ENCODE measurements at regions not wholly inside any gene's neighbourhood (a gene's known extent, or its start where the extent isn't known, plus 50 kb on each side); places are given as distances from the start of the nearest gene placed in this dataset.
"Not testable (repeated sequence)": the region's sequence is repeated elsewhere in the genome, so short reads cannot be mapped to it uniquely, and the experiment has no call there.

DNA sequence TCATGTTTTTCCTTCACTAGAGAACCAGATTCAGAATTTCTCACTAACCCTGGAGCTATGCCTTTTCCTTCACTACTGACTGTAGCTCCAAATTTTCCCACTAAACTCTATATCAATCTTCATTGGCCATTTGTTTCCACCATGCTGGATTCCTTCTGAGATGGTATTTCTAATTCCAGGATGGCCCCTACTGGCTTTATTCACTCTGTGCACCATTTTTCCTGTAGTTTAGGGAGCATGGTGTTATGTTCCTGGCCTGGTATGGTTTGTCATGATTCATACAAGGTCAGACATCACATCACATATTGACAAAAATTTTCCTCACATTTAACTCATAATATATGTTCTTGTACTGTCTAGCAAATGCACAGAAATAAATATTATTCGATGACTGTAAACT is 229.2 kb upstream of the TFPI start:
- no peak for DNase-seq (ENCODE audit: low read depth)

DNA sequence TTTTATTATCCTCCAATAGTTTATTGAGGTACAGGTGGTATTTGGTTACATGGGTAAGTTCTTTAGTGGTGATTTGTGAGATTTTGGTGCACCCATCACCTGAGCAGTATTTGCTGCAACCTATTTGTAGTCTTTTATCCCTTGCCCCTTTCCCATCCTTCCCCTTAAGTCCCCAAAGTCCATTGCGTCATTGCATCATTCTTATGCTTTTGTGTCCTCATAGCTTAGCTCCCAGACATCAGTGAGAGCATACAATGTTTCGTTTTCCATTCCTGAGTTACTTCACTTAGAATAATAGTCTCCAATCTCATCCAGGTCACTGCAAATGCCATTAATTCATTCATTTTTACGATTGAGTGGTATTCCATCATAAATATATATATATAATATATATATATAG is 229.9 kb upstream of the TFPI start:
- DNase-seq (ENCODE audit: low read depth) = not testable (repeated sequence)

DNA sequence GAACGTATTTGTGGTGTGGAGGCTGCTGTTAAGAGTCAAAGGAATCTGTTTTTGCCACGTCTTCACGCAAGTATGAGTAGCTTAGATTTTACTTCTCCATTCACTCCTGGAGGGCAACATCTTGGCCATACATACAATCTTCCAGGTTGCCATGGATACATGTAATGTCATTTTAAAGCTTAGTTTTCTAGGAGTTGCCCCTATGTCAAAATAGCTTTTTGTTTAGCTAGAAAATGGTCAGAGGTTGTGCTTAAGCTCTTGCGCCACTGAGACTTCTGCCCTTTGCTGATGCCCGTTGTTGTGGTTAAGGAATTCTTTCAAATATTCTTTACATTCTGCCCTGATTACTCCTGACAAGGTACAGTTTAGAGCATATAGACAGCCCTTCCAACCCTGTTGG is 245.4 kb upstream of the TFPI start:
- no peak for DNase-seq (ENCODE audit: low read depth)

DNA sequence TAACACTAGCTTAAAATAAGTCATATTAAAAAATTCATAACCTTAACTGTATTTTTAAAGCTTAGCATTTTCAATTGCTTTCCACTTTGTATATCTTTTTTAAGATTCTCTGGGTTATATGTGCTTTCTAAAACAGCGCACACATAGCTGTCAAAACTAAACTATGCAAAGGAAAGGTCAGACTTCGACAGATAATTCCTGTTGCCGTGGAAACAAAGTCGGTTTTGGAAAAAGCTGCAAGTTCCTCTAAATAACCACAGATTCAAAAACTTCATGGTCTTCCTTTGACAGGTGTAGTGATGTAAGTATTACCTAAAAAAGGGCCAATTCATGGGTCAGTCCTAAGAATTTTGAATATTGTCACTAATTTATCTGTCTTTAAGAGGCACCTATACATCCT is 249.6 kb upstream of the TFPI start:
- no peak for DNase-seq (ENCODE audit: low read depth)

DNA sequence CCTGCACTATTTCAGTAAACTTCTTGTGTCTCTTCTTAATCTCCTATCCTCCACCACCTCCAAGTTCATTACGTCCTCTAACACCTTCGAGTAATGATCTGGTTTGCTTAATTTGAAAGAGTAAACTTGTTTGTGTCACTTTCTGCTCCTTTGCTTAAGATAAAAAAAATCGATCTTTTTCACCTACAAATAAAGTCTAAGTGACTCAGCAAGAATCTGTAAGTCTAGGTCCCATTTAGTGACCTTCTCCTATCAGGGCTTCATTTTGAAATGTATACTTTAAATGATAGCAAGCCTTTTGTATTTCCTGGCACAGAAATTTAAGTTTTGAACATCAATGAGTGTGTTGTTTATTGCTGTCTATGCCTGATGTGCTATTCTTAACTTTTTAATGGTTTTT is 260.9 kb upstream of the TFPI start:
- DNase-seq (ENCODE audit: low read depth) = no peak

DNA sequence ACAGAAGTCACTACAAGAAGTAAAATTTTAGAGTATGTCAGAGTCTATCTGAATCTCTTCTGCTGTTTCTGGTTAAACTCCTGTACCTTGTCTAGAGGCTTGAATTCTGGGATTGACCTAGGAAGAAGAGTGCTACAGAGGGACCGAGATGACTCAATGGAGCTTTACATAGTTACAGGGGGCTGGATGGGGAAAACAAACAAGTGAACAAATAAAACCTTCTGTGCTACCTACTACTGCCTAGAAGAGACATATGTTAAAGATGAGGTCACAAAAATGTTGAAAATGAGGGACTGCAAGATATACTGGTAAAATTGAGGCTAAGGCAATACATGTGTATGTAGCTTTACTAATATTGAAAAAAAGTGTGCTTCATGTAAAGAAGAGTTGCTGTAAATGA is 265.4 kb upstream of the TFPI start:
- DNase-seq (ENCODE audit: low read depth) = no peak

DNA sequence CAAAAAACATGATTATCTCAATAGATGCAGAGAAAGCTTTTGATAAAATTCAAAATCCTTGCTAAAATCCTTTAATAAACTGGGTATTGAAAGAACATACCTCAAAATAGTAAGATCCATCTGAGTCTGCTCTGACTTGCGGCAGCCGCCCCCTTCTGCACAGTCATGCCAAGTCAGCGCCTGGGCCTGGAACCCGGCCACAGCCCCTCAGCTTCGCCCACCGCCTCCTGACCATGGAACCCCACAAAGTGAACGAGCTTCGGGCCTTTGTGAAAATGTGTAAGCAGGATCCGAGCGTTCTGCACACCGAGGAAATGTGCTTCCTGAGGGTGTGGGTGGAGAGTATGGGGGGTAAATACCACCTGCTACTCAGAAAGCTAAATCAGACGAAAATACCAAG is 270.9 kb upstream of the TFPI start:
- no peak for DNase-seq (ENCODE audit: low read depth)

DNA sequence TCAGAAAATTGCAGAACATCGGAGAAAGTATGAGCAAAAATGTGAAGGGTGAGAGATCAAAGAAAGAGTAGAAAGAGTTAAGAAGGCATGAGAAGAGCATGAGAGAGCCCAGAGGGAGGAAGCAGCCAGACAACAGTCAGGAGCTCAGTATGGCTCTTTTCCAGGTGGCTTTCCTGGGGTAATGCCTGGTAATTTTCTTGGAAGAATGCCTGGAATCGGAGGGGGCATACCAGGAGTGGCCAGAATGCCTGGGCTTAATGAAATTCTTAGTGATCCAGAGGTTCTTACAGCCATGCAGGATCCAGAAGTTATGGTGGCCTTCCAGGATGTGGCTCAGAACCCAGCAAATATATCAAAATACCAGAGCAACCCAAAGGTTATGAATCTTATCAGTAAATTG is 271.8 kb upstream of the TFPI start:
- no peak for DNase-seq (ENCODE audit: low read depth)

DNA sequence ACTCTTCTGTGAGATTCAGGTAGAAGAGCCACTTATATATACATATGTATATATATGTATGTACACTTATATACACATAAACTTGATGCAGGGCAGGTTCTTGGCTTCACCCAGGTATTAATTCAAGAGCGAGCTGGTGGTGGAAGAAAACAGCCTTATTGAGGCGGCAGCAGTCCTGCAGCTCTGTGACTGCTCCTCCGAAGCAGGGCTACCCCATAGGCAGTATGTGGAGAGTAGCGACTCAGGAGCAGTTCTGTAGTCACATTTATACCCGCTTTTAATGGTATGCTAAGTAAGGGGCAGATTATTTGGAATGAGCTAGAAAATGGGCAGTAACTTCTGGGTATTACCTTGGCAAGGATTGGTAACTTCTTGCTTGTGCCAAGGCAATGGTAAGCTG is 280.6 kb upstream of the TFPI start:
- DNase-seq (ENCODE audit: low read depth) = no peak

DNA sequence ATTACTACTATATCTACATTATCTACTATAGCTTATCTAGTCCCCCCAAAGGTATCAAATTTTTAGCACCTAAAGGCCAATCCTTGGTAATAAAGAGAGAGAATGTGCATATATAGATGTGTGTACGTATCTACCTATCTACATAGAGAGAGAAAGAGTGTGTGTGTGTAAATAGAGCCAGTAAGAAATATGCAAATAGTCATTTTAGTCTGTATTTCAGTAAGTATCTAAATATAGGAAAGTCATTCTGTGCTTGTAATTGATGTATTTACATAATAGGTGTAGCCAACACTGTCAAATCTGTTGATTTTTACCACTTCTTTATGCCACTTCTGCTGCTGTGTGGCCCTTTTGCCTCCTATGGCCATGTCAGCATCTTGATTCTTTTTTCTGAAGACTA is 284.5 kb upstream of the TFPI start:
- DNase-seq (ENCODE audit: low read depth) = no peak

DNA sequence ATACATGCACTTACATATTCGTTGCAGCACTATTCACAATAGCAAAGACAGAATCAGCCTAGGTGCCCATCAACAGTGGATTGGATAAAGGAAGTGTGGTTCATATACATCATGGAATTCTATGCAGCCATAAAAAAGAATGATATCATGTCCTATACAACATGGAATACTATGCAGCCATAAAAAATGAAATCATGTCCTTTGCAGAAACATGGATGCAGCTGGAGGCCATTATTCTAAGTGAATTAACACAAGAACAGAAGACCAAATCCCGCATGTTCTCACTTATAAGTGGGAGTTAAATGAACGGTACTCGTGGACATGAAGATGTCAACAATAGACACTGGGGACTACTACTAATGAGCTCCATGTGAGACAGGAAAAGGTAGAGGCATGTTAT is 288.1 kb upstream of the TFPI start:
- DNase-seq (ENCODE audit: low read depth) = no peak

DNA sequence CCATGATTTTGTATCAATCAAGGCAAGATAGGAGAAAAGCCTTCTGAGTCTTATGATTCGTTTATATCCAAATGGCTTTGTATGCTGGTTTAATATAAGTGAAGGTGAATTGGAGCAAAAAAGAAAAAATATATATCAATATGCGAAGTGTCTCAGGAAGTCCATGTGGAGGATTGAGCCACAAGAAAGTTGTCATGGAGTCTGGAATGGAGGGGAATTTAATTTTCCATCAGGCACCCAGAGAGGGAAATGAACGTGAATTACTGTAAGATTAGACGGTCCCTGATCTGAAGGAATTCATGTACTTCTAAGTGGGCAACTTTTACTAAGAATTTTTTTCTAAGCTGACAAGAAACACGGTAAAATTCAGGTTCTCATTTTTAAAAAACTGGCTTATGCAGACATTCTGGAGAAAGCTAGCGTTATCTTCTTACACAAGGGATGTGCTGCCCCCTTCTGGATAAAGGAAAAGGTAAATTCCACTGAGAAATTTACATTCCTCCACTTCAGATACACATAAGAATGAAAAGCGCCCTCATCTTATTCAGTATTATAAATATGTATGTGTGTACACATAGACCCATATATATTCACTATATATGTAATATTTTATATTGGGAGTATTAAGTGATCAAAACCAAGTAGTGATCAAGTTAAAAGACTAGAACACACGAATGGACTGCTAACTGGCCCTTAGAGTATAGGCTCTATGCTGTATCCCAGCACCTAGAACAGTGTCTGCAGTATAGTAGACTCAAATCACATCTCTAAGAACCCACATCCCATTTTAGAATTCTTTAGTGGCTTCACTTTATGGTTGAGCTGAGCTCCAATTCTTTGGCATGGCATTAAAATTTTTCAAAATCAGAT is 289.0 kb upstream of the TFPI start:
- no peak for DNase-seq (ENCODE audit: low read depth)

DNA sequence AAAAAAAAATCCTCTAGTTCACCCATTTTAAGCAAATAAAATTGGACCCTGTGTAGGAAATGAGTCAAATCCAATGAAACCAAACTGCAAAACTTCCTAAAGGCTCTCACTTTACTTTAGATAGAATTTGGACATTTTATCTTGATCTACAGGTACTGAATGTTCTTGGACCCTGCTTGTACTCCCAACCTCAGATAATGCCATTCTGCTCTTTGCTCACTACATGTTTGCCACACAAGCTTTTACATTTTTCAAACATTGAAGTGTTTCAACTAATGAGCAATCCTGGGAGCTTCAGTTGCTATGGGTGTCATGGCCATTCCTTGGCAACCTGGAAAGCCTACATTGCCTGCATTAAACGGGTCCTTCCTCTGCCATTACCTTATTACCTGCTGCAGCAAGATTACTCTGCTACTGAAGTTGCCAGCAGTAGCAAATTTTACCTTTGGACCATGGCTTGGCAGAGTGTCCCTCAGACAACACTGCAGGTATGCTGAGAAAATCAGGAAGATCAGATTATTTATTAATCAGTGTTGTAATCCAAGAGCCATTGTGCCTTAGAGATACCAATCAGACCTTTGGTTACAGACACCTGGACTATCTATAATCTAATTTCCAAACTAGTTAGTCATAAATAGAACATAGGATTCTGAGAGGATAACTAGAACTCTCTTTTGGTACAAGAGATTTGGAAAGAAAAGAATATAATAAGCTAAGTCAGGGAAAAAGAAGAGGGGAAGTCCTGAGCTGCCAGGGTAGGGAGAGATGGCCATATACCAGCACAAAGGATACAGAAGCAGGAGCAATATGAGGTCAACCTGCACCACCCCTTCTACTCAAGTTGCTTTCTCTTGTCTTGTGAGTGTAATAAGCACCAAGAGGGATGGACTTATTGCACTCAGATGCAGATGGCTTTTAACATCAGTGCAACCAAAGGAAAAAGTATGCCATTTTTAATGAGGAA is 293.3 kb upstream of the TFPI start:
- DNase-seq (ENCODE audit: low read depth) = no peak

DNA sequence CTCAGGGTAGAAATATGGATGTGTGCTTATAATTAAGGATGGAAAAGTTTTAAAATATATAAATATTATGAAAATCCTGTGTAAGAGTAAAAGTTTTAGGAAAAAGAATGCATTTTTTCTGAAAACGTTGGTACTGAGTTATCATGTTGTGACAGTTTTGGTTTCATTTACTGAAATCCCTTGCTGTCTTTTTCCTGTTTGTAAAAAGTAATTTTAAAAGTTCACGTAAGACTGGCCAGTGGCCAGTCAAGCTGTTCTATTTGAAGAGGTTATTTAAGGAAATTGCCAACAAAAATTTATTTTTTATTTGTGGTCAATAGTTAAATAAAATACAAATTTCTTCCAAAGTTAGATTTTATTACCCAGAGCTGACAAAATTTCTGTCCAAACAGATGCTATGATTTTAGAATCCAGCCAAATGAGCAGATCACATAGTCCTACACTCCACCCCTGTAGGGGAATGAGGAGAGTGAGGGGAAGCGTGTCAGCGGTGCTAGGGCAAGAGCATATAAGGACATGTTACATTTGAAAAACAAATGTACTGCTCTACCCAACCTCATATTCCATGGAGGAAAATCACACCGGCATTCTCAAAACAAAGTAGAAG is 297.8 kb upstream of the TFPI start:
- no peak for DNase-seq (ENCODE audit: low read depth)

DNA sequence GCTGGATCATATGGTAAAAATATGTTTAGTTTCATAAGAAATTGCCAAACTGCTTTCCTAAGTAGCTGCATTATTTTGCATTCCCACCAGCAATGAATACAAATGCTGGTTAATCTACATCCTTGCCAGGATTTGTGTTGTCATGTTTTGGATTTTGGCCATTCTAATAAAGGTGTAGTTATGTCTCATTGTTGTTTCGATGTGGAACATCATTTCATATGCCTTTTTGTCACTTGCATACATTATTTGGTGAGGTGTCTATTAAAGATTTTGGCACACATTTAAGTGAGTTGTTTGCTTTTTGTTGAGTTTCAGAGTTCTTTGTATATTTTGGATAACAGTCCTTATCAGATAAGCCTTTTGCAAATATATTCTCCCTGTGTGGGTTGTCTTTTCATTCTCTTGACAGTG is 299.2 kb upstream of the TFPI start:
- DNase-seq (ENCODE audit: low read depth) = no peak

DNA sequence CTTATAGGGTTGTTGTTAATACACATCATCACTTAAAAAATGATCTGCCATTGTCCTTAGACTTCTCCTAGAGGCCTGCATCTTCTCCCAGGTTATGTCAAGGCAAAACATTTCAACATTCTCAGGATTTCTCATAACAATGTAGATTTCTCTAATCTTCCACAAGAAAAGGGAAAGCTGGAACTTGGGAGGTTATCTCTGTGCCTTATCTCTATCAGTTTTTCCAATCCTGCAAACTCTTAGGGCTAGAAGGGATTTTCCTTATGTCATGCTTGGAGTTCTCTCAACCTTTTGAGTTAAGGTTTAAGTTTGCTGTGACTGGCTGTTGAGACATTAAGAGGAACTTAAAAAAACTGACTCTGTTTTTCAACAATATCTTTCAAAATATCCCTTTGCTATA is 300.6 kb upstream of the TFPI start:
- DNase-seq (ENCODE audit: low read depth) = no peak

DNA sequence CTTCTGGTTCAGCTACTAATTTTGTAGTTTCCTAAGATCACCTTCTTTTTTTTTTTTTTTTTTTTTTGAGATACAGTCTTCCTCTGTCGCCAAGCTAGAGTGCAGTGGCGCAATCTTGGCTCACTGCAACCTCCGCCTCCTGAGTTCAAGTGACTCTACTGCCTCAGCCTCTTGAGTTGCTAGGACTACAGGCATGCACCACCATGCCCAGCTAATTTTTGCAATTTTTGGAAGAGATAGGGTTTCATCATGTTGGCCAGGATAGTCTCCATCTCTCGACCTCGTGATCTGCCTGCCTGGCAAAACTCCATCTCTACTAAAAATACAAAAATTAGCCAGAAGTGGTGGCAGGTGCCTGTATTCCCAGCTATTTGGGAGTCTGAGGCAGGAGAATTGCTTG is 301.5 kb upstream of the TFPI start:
- DNase-seq (ENCODE audit: low read depth) = no peak

DNA sequence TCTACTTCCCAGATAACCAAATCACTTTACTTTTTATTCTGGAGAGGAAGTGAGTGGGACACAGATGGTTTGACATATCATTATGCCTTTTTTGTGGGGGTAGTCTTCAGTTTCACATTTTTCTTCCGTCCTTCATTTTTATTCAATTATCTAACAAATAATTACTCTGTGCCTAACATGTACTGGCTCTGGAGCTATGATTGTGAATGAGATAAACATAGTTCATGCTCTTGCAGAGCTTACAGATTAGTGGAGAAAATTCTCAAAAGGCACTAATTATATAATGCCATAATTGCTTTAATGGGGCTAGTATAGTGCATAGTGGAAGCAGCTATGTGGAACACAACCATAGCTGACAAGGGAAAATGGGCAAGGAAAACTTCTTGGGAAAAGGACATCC is 303.6 kb upstream of the TFPI start:
- DNase-seq (ENCODE audit: low read depth) = no peak

DNA sequence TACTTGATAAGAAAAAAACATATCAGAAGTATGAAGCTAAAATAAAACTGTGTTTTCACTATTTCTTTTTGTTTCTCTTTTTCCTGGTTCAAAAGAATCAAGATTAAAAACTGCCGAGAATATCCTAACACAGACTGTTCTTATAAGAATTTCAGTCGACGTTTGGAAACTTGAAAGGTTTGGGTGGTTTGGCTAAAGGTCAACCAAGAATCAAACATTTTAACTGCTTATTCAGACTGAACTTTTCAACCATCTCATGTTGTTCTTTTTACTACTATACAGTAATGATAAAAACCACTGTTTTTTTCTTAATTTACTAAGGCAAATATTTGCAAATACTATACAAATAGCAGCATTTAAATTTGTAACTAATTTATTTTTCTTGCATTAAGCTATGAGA is 308.5 kb upstream of the TFPI start:
- DNase-seq (ENCODE audit: low read depth) = no peak

DNA sequence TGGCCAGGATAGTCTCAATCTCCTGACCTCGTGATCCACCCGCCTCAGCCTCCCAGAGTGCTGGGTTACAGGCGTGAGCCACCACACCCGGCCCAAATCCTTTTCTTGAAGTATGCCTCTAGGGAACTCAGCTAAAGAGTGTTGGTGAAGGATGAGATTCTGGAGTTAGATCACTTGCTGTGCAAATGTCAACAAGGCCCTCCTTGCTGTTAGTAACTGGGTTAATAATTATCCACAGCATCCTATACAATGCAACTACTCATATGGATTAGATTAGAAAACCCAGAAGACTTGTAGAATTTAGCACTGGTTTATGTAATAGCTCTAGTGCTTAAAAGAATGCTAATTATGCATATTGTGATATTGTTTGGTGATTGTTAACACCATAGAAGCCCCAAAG is 310.8 kb upstream of the TFPI start:
- DNase-seq (ENCODE audit: low read depth) = no peak

DNA sequence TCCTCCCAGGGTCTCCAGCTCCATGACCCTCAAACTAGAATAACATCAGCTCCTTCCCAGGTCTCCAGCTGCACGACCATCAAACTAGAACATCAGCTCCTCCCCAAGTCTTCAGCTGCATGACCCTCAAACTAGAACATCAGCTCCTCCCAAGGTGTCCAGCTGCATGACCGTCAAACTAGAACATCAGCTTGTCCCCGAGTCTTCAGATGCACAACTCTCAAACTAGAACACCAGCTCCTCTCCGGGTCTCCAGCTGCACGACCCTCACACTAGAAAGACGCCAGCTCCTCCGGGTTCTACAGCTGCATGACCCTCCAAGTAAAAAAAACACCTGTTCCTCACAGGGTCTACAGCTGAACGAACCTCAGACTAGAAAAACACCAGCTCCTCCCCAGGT is 312.9 kb upstream of the TFPI start:
- no peak for DNase-seq (ENCODE audit: low read depth)

DNA sequence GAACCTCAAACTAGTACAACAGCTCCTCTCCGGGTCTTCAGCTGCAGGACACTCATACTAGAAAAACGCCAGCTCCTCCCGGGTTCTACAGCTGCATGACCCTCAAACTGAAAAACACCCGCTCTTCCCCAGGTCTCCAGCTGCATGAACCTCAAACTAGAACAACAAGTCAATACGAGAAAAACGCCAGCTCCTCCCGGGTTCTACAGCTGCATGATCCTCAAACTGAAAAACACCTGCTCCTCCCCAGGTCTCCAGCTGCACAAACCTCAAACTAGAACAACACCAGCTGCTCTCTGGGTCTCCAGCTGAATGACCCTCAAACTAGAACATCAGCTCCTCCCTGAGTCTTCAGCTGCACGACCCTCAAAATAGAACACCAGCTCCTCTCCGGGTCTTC is 315.0 kb upstream of the TFPI start:
- no peak for DNase-seq (ENCODE audit: low read depth)

DNA sequence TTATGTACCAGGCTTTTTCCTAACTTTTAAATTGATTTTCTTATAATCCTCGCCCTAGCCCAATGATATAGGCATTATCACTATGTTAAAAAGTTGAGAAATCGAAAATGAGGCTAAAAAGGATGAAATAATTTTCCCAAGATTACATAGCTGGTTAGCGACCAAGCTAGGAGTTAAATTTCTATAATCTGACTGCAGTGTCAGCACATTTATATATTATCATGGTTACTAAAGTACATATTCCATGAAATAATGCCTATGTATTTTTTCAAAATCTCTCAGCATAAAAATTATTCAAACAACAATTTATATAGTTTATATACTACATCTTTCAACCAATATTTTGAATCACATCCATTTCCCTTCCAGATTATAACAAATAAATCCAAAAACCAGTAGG is 317.3 kb upstream of the TFPI start:
- no peak for DNase-seq (ENCODE audit: low read depth)

All from activated T-cell treated with anti-CD3 and anti-CD28 coated beads for 48 hours (primary cell).